SIG-M5 treated with dmso at 0.1 percent for 504 hours (cell line): ENCODE measurements at regions not wholly inside any gene's neighbourhood (a gene's known extent, or its start where the extent isn't known, plus 50 kb on each side); places are given as distances from the start of the nearest gene placed in this dataset.
"Not testable (repeated sequence)": the region's sequence is repeated elsewhere in the genome, so short reads cannot be mapped to it uniquely, and the experiment has no call there.

Experiments used
- DNase-seq: peaks from one replicate; lab custom pipeline; 2025; ENCODE audit not compliant: unreplicated experiment; lab: John Stamatoyannopoulos, UW

GRCh38 chr7:26084418-26084817, 67.6 kb upstream of the NFE2L3 start:
- no peak for DNase-seq

- no peak for DNase-seq
These were observed 66.2 kb upstream of the NFE2L3 start for GRCh38 chr7:26085771-26086170.

GRCh38 chr7:26087321-26088091, 64.5 kb upstream of the NFE2L3 start:
- no peak for DNase-seq

- not testable (repeated sequence) for DNase-seq
These were observed 62.5 kb upstream of the NFE2L3 start for GRCh38 chr7:26089469-26089868.

- DNase-seq: peak; percentile 63
These were observed 61.0 kb upstream of the NFE2L3 start for GRCh38 chr7:26090927-26091519.

- peak; percentile 15 for DNase-seq
These were observed 60.1 kb upstream of the NFE2L3 start for GRCh38 chr7:26091933-26092332.

- DNase-seq: no peak
These were observed 59.0 kb upstream of the NFE2L3 start for GRCh38 chr7:26093023-26093422.

- no peak for DNase-seq
These were observed 55.9 kb upstream of the NFE2L3 start for GRCh38 chr7:26096136-26096535.

GRCh38 chr7:26097837-26098668, 53.9 kb upstream of the NFE2L3 start:
- no peak for DNase-seq

- no peak for DNase-seq
These were observed 52.8 kb upstream of the NFE2L3 start for GRCh38 chr7:26099236-26099635.

GRCh38 chr7:26100406-26101339, 51.3 kb upstream of the NFE2L3 start:
- DNase-seq: peak; percentile 68

- DNase-seq: peak; percentile 53
These were observed 50.4 kb upstream of the NFE2L3 start for GRCh38 chr7:26101361-26102151.

GRCh38 chr7:26102176-26102575, 49.8 kb upstream of the NFE2L3 start:
- no peak for DNase-seq
